UCSD-AML1 (cell line): ENCODE measurements at regions not wholly inside any gene's neighbourhood (a gene's known extent, or its start where the extent isn't known, plus 50 kb on each side); places are given as distances from the start of the nearest gene placed in this dataset.

Experiments used
- DNase-seq: peaks from one replicate; lab custom pipeline; 2025; ENCODE audit not compliant: unreplicated experiment; lab: John Stamatoyannopoulos, UW

- DNase-seq = no peak
These were observed 91.1 kb downstream of the IRF8 start for GRCh38 chr16:85989863-85990643.

- no peak for DNase-seq
These were observed 91.9 kb downstream of the IRF8 start for GRCh38 chr16:85990861-85991301.

- no peak for DNase-seq
These were observed 92.5 kb downstream of the IRF8 start for GRCh38 chr16:85991425-85991824.

GRCh38 chr16:85991856-85992255 lies 92.9 kb downstream of the IRF8 start:
- DNase-seq = no peak

- no peak for DNase-seq
These were observed 93.4 kb downstream of the IRF8 start for GRCh38 chr16:85992359-85992758.

GRCh38 chr16:85992779-85993178 lies 93.8 kb downstream of the IRF8 start:
- DNase-seq = no peak

GRCh38 chr16:85994492-85995490 lies 95.8 kb downstream of the IRF8 start:
- DNase-seq = no peak

GRCh38 chr16:85995541-85996423 lies 96.8 kb downstream of the IRF8 start:
- DNase-seq = no peak

GRCh38 chr16:85996843-85997242 lies 97.9 kb downstream of the IRF8 start:
- DNase-seq = no peak

- DNase-seq = no peak
These were observed 99.4 kb downstream of the IRF8 start for GRCh38 chr16:85998171-85998867.

GRCh38 chr16:85998868-85999729 lies 100.1 kb downstream of the IRF8 start:
- DNase-seq = no peak

GRCh38 chr16:85999778-86000177 lies 100.8 kb downstream of the IRF8 start:
- DNase-seq = no peak

- no peak for DNase-seq
These were observed 103.4 kb downstream of the IRF8 start for GRCh38 chr16:86002178-86002900.

GRCh38 chr16:86007524-86007923 lies 108.6 kb downstream of the IRF8 start:
- no peak for DNase-seq

GRCh38 chr16:86010680-86011141 lies 111.7 kb downstream of the IRF8 start:
- no peak for DNase-seq

- no peak for DNase-seq
These were observed 112.6 kb downstream of the IRF8 start for GRCh38 chr16:86011532-86011931.

GRCh38 chr16:86012221-86012620 lies 113.3 kb downstream of the IRF8 start:
- DNase-seq = no peak

- DNase-seq = no peak
These were observed 114.9 kb downstream of the IRF8 start for GRCh38 chr16:86013867-86014266.

GRCh38 chr16:86015606-86016005 lies 116.6 kb downstream of the IRF8 start:
- DNase-seq = no peak
